Calu3 (cell line): ENCODE measurements at regions not wholly inside any gene's neighbourhood (a gene's known extent, or its start where the extent isn't known, plus 50 kb on each side); places are given as distances from the start of the nearest gene placed in this dataset.

Experiments used
- BruUV-seq: library from RNA; stranded (reverse); fragments of 400-500 nt; replicated peaks from 2 replicates; lab custom pipeline; 2021; lab: Mats Ljungman, UMichigan
- CTCF ChIA-PET: fragments of 300-600 bp; sonication (Branson Sonifier 250); formaldehyde crosslinking; loops from one replicate; lab custom pipeline; 2022; ENCODE audit warnings: antibody characterized with exemption; lab: Charles Lee
- DNase-seq: peaks from one replicate; pipeline ENCODE4 v3.0.0; 2022
- H3K27ac Mint-ChIP-seq: one replicate; pipeline ENCODE4 v1.8.0; 2022; ENCODE audit warnings: mixed read lengths; ENCODE audit not compliant: unreplicated experiment
- H3K27me3 Mint-ChIP-seq: one replicate; pipeline ENCODE4 v1.8.0; 2022; ENCODE audit warnings: mixed read lengths; ENCODE audit not compliant: unreplicated experiment
- H3K36me3 Mint-ChIP-seq: one replicate; pipeline ENCODE4 v1.8.0; 2022; ENCODE audit warnings: mild to moderate bottlenecking, moderate library complexity, mixed read lengths; ENCODE audit not compliant: insufficient read depth, unreplicated experiment
- H3K4me1 Mint-ChIP-seq: one replicate; pipeline ENCODE4 v1.8.0; 2022; ENCODE audit warnings: mild to moderate bottlenecking, low read depth, mixed read lengths; ENCODE audit not compliant: unreplicated experiment
- H3K4me3 Mint-ChIP-seq: one replicate; pipeline ENCODE4 v1.8.0; 2022; ENCODE audit warnings: mild to moderate bottlenecking, low read depth, moderate library complexity, mixed read lengths; ENCODE audit not compliant: unreplicated experiment
- H3K9me3 Mint-ChIP-seq: one replicate; pipeline ENCODE4 v1.8.0; 2022; ENCODE audit warnings: low read depth, mixed read lengths; ENCODE audit not compliant: unreplicated experiment
- intact Hi-C: fragments of 100-400 bp; cut with micrococcal nuclease; formaldehyde crosslinking; loops from one replicate; pipeline ENCODE4 v1.10.0; 2022; ENCODE audit not compliant: unreplicated experiment
- TF ChIP-seq, protein P1 (sequence below): fragments of 200-600 bp; IDR thresholded peaks from one replicate; pipeline ENCODE4 v1.8.0; 2022; ENCODE audit warnings: antibody characterized with exemption; ENCODE audit not compliant: unreplicated experiment

DNA sequence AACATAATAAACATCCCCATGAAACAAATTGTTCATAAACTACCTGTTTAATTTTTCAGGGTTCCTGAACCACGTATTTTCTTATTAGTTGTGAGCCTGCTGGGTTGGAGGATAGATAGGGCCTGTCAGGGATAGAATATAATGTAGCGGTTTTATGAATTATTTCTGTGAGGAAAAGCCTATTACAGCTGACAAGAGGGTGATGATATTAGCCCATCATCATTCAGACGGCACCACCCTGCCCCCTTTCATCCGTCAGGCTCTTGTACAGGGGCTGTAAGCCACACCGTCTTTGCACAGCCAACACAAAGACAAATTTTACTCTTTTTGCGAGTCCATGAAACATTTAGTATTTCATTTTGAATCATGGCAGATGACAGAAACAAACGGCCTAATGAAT lies 335.3 kb upstream of the TMCO5A start:
- no peak overlapping the region for H3K27ac Mint-ChIP-seq
- TF ChIP-seq, protein P1, sequence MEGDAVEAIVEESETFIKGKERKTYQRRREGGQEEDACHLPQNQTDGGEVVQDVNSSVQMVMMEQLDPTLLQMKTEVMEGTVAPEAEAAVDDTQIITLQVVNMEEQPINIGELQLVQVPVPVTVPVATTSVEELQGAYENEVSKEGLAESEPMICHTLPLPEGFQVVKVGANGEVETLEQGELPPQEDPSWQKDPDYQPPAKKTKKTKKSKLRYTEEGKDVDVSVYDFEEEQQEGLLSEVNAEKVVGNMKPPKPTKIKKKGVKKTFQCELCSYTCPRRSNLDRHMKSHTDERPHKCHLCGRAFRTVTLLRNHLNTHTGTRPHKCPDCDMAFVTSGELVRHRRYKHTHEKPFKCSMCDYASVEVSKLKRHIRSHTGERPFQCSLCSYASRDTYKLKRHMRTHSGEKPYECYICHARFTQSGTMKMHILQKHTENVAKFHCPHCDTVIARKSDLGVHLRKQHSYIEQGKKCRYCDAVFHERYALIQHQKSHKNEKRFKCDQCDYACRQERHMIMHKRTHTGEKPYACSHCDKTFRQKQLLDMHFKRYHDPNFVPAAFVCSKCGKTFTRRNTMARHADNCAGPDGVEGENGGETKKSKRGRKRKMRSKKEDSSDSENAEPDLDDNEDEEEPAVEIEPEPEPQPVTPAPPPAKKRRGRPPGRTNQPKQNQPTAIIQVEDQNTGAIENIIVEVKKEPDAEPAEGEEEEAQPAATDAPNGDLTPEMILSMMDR: no peak
- no peaks in the 10 kb centered on the region for H3K4me1 Mint-ChIP-seq
- intact Hi-C loops: no loop called here
- H3K36me3 Mint-ChIP-seq: no peaks in the 10 kb centered on the region
- no peaks in the 10 kb centered on the region for H3K27me3 Mint-ChIP-seq
- no TSS peak for BruUV-seq
- CTCF ChIA-PET: no interaction called here
- H3K4me3 Mint-ChIP-seq: no peak overlapping the region
- H3K9me3 Mint-ChIP-seq: no peaks in the 10 kb centered on the region
- DNase-seq: no peak

DNA sequence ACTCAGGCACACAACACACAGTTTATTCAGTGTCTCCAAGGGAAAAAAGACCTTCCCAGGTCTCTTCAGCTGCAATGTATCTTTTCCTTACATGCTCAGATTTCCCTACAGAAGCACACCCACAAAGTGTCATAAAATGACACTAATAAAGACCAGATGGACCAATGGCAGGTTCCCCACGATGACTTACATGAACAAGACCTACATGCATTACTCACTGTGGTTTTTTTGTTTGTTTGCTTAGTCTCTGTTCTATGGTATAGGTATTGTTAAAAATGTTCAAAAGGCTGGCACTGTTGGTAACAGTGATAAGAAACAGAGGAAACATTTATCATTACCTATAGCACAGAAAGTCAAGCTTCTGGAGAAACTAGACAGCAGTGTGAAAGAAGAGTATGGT lies 318.2 kb upstream of the TMCO5A start:
- TF ChIP-seq, protein P1: no peak
- H3K4me3 Mint-ChIP-seq: no peak overlapping the region
- no peaks in the 10 kb centered on the region for H3K27me3 Mint-ChIP-seq
- H3K36me3 Mint-ChIP-seq: no peaks in the 10 kb centered on the region
- H3K4me1 Mint-ChIP-seq: no peaks in the 10 kb centered on the region
- H3K9me3 Mint-ChIP-seq: no peaks in the 10 kb centered on the region
- BruUV-seq: no TSS peak
- CTCF ChIA-PET: no interaction called here
- H3K27ac Mint-ChIP-seq: no peak overlapping the region
- DNase-seq: no peak
- intact Hi-C loops: no loop called here

DNA sequence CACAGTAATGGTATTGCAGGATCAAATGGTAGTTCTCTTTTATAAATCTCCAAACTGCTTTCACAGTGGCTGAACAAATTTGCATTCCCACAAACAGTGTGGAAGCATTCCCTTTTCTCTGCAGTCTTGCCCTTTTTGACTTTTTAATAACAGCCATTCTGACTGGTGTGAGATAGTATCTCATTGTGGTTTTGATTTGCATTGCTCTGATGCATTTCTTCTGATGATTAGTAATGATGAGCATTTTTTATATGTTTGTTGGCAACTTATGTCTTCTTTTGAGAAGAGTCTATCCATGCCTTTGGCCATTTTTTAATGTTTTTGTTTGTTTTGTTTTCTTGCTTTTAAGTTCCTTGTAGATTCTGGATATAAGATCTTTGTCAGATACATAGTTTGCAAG lies 316.1 kb upstream of the TMCO5A start:
- BruUV-seq: no TSS peak
- H3K4me1 Mint-ChIP-seq: no peaks in the 10 kb centered on the region
- CTCF ChIA-PET: no interaction called here
- TF ChIP-seq, protein P1: no peak
- DNase-seq: no peak
- intact Hi-C loops: no loop called here
- no peak overlapping the region for H3K27ac Mint-ChIP-seq
- H3K27me3 Mint-ChIP-seq: no peaks in the 10 kb centered on the region
- H3K4me3 Mint-ChIP-seq: no peak overlapping the region
- H3K9me3 Mint-ChIP-seq: no peaks in the 10 kb centered on the region
- H3K36me3 Mint-ChIP-seq: no peaks in the 10 kb centered on the region

DNA sequence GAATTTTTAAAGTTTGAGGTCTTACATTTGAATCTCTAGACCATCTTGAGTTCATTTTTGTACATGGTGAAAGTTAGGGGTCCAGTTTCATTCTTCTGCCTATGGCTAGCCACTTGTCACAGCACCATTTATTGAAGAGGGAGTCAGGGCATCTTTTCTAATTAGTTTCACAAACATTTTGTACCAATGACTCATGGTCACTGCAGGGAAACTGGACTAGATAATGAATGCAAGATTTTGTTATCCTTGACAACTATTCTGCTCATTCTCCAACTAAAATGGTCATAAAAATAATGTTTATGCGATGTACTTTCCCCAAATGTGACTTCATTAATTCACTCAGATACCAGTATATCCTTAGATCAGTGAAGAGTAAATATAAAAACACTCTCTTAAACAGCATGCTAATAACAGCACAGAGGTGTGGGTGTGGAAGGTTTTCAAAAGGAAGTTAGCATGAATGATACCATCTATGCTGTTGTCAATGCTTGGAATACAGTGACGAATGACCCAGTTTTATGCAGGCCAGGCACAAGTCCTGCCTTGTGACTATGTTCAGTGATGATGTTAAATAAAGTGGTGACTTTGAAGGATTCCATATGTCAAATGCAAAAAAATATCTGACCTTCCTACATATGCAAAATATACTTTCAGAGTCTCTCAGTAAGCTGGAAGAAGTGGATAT lies 314.9 kb upstream of the TMCO5A start:
- no peaks in the 10 kb centered on the region for H3K27me3 Mint-ChIP-seq
- no peaks in the 10 kb centered on the region for H3K36me3 Mint-ChIP-seq
- BruUV-seq: no TSS peak
- no peaks in the 10 kb centered on the region for H3K9me3 Mint-ChIP-seq
- CTCF ChIA-PET: no interaction called here
- DNase-seq: no peak
- no peaks in the 10 kb centered on the region for H3K4me1 Mint-ChIP-seq
- TF ChIP-seq, protein P1: no peak
- no peak overlapping the region for H3K4me3 Mint-ChIP-seq
- no peak overlapping the region for H3K27ac Mint-ChIP-seq
- intact Hi-C loops: no loop called here
